Hematopoietic multipotent progenitor cell treated with erythropoietin and hydrocortisone succinate and interleukin-3 and kit ligand, for 6 days (in vitro differentiated cells): ENCODE measurements at regions not wholly inside any gene's neighbourhood (a gene's known extent, or its start where the extent isn't known, plus 50 kb on each side); places are given as distances from the start of the nearest gene placed in this dataset.

Source experiments
- DNase-seq: peaks from one replicate; pipeline ENCODE4 v3.0.0-alpha.2; 2015

GRCh38 chr2:121086450-121086849, 198.6 kb downstream of the TFCP2L1 start:
- DNase-seq = no peak

- DNase-seq = no peak
Measured at GRCh38 chr2:121087117-121087516, 197.9 kb downstream of the TFCP2L1 start.

- DNase-seq = no peak
Measured at GRCh38 chr2:121088251-121089165, 196.5 kb downstream of the TFCP2L1 start.

GRCh38 chr2:121089166-121089510, 195.9 kb downstream of the TFCP2L1 start:
- no peak for DNase-seq

GRCh38 chr2:121090088-121090715, 194.8 kb downstream of the TFCP2L1 start:
- no peak for DNase-seq

GRCh38 chr2:121092095-121092494, 192.9 kb downstream of the TFCP2L1 start:
- no peak for DNase-seq

GRCh38 chr2:121093692-121094091, 191.3 kb downstream of the TFCP2L1 start:
- DNase-seq = no peak

- DNase-seq = no peak
Measured at GRCh38 chr2:121094101-121094500, 190.9 kb downstream of the TFCP2L1 start.

- DNase-seq = no peak
Measured at GRCh38 chr2:121094845-121095244, 190.2 kb downstream of the TFCP2L1 start.

- DNase-seq = peak; percentile 68
Measured at GRCh38 chr2:121095257-121096080, 189.5 kb downstream of the TFCP2L1 start.

- no peak for DNase-seq
Measured at GRCh38 chr2:121096611-121097010, 188.4 kb downstream of the TFCP2L1 start.

GRCh38 chr2:121098556-121098955, 186.4 kb downstream of the TFCP2L1 start:
- DNase-seq = no peak

- DNase-seq = peak; percentile 41
Measured at GRCh38 chr2:121099329-121100290, 185.4 kb downstream of the TFCP2L1 start.

GRCh38 chr2:121101093-121101715, 183.8 kb downstream of the TFCP2L1 start:
- no peak for DNase-seq

GRCh38 chr2:121102941-121103340, 182.1 kb downstream of the TFCP2L1 start:
- no peak for DNase-seq

GRCh38 chr2:121103960-121104359, 181.0 kb downstream of the TFCP2L1 start:
- DNase-seq = no peak

- DNase-seq = no peak
Measured at GRCh38 chr2:121104721-121105141, 180.3 kb downstream of the TFCP2L1 start.

- no peak for DNase-seq
Measured at GRCh38 chr2:121110924-121111323, 174.1 kb downstream of the TFCP2L1 start.

- DNase-seq = no peak
Measured at GRCh38 chr2:121118951-121119350, 166.1 kb downstream of the TFCP2L1 start.

GRCh38 chr2:121120411-121120810, 164.6 kb downstream of the TFCP2L1 start:
- DNase-seq = no peak

GRCh38 chr2:121120991-121121390, 164.0 kb downstream of the TFCP2L1 start:
- no peak for DNase-seq

- no peak for DNase-seq
Measured at GRCh38 chr2:121121661-121122060, 163.3 kb downstream of the TFCP2L1 start.
